GM23338 (cell line): ENCODE measurements at regions not wholly inside any gene's neighbourhood (a gene's known extent, or its start where the extent isn't known, plus 50 kb on each side); places are given as distances from the start of the nearest gene placed in this dataset.

Experiments
- ATAC-seq: fragments of 200-7000 bp; cut with Tn5 transposase; 3 replicates; pipeline ENCODE4 v1.9.1; 2020
- DNase-seq: peaks from one replicate; pipeline ENCODE4 v3.0.0-alpha.2; 2015; ENCODE audit warnings: low spot score
- H2AFZ ChIP-seq: fragments of 200-600 bp; sonication (generic); 2 replicates; pipeline ENCODE4 v1.8.0; 2016; ENCODE audit warnings: antibody characterized with exemption, mild to moderate bottlenecking, moderate library complexity
- H3F3A ChIP-seq: fragments of 200-600 bp; sonication (generic); replicated peaks from 2 replicates; pipeline ENCODE4 v1.8.0; 2017; ENCODE audit warnings: antibody characterized with exemption, mixed run types, low read depth
- H3K27ac ChIP-seq: fragments of 200-600 bp; sonication (generic); 2 replicates; pipeline ENCODE4 v1.6.1; 2016; ENCODE audit warnings: low read depth
- H3K27me3 ChIP-seq: fragments of 200-600 bp; sonication (generic); 2 replicates; pipeline ENCODE4 v1.8.0; 2016; ENCODE audit warnings: mild to moderate bottlenecking, mixed run types, moderate library complexity; ENCODE audit not compliant: insufficient read depth
- H3K36me3 ChIP-seq: fragments of 200-600 bp; sonication (generic); 2 replicates; pipeline ENCODE4 v1.8.0; 2016; ENCODE audit warnings: mild to moderate bottlenecking; ENCODE audit not compliant: insufficient read depth
- H3K4me1 ChIP-seq: fragments of 200-600 bp; sonication (generic); 2 replicates; pipeline ENCODE4 v1.8.0; 2016; ENCODE audit warnings: mild to moderate bottlenecking, moderate library complexity; ENCODE audit not compliant: insufficient read depth
- H3K4me2 ChIP-seq: fragments of 200-600 bp; sonication (generic); 2 replicates; pipeline ENCODE4 v1.7.1; 2017; ENCODE audit warnings: mixed run types
- H3K4me3 ChIP-seq: fragments of 200-600 bp; sonication (generic); 2 replicates; pipeline ENCODE4 v1.6.1; 2016; ENCODE audit warnings: mixed run types
- H3K79me2 ChIP-seq: fragments of 200-600 bp; sonication (generic); replicated peaks from 2 replicates; pipeline ENCODE4 v1.8.0; 2017; ENCODE audit warnings: mild to moderate bottlenecking; ENCODE audit not compliant: insufficient read depth
- H3K9me2 ChIP-seq: fragments of 200-600 bp; sonication (generic); 2 replicates; pipeline ENCODE4 v1.8.0; 2017; ENCODE audit not compliant: insufficient read depth
- H4K20me1 ChIP-seq: fragments of 200-600 bp; sonication (generic); replicated peaks from 2 replicates; pipeline ENCODE4 v1.8.0; 2017; ENCODE audit warnings: mild to moderate bottlenecking; ENCODE audit not compliant: insufficient read depth
- H3K27ac Mint-ChIP-seq: 2 replicates; pipeline ENCODE4 v1.8.0; 2020; ENCODE audit warnings: inconsistent platforms, mild to moderate bottlenecking, moderate library complexity, mixed read lengths
- H3K27me3 Mint-ChIP-seq: 3 replicates; pipeline ENCODE4 v1.8.0; 2022; ENCODE audit warnings: low read depth, mild to moderate bottlenecking, moderate library complexity, mixed read lengths, inconsistent platforms; ENCODE audit not compliant: insufficient read depth, poor library complexity
- H3K36me3 Mint-ChIP-seq: 3 replicates; pipeline ENCODE4 v1.8.0; 2021; ENCODE audit warnings: low read depth, mild to moderate bottlenecking, inconsistent platforms, moderate library complexity, mixed read lengths
- H3K4me1 Mint-ChIP-seq: 3 replicates; pipeline ENCODE4 v1.8.0; 2020; ENCODE audit warnings: mild to moderate bottlenecking, inconsistent platforms, mixed read lengths
- H3K4me3 Mint-ChIP-seq: 3 replicates; pipeline ENCODE4 v1.8.0; 2021; ENCODE audit warnings: moderate library complexity, mild to moderate bottlenecking, inconsistent platforms, mixed read lengths
- H3K9me3 Mint-ChIP-seq: 3 replicates; pipeline ENCODE4 v1.8.0; 2020; ENCODE audit warnings: moderate library complexity, mild to moderate bottlenecking, inconsistent platforms, mixed read lengths
- CREB1 ChIP-seq: fragments of 250-450 bp; sonication (Bioruptor Pico); IDR thresholded peaks from 2 replicates; pipeline ENCODE4 v1.5.0; 2020; ENCODE audit warnings: low read depth, mild to moderate bottlenecking, moderate library complexity
- CTCF ChIP-seq, 2 experiments: fragments of 200-600 bp in 1 of 2; sonication (generic) in 1 of 2; conservative IDR thresholded peaks; 2 replicates each; pipeline versions ENCODE4 v1.5.1 to v1.6.1; 2016 to 2017; ENCODE audit warnings: antibody characterized with exemption in 2 of 2, low read depth in 2 of 2, mild to moderate bottlenecking in 2 of 2, moderate library complexity in 1 of 2
- ETS1 ChIP-seq: IDR thresholded peaks from 2 replicates; pipeline ENCODE4 v1.6.1; 2016; ENCODE audit warnings: antibody characterized with exemption
- EZH2 ChIP-seq: fragments of 200-600 bp; sonication (generic); IDR thresholded peaks from one replicate; pipeline ENCODE4 v1.8.0; 2017; ENCODE audit warnings: antibody characterized with exemption, mild to moderate bottlenecking, low read depth; ENCODE audit not compliant: unreplicated experiment
- EZH2phosphoT487 ChIP-seq: fragments of 200-600 bp; sonication (generic); IDR thresholded peaks from one replicate; pipeline ENCODE4 v1.8.1; 2018; ENCODE audit warnings: antibody characterized with exemption; ENCODE audit not compliant: unreplicated experiment
- JUNB ChIP-seq: IDR thresholded peaks from one replicate; pipeline ENCODE4 v1.6.1; 2016; ENCODE audit warnings: antibody characterized with exemption; ENCODE audit not compliant: unreplicated experiment
- NANOG ChIP-seq: IDR thresholded peaks from 2 replicates; pipeline ENCODE4 v1.6.1; 2016; ENCODE audit warnings: antibody characterized with exemption, borderline replicate concordance
- POLR2AphosphoS5 ChIP-seq: IDR thresholded peaks from 2 replicates; pipeline ENCODE4 v1.6.1; 2016; ENCODE audit warnings: antibody characterized with exemption, low read depth
- REST ChIP-seq: IDR thresholded peaks from one replicate; pipeline ENCODE4 v1.6.1; 2018; ENCODE audit warnings: antibody characterized with exemption; ENCODE audit not compliant: unreplicated experiment
- STAT1 ChIP-seq: IDR thresholded peaks from one replicate; pipeline ENCODE4 v1.6.1; 2016; ENCODE audit warnings: antibody characterized with exemption; ENCODE audit not compliant: unreplicated experiment
- ZNF114 ChIP-seq: fragments of 250-450 bp; sonication (Bioruptor Pico); IDR thresholded peaks from 2 replicates; pipeline ENCODE4 v1.5.0; 2020; ENCODE audit warnings: mild to moderate bottlenecking, moderate library complexity
- ZNF331 ChIP-seq: fragments of 250-450 bp; sonication (Bioruptor Pico); IDR thresholded peaks from 2 replicates; pipeline ENCODE4 v1.5.0; 2020; ENCODE audit warnings: low read depth, mild to moderate bottlenecking, moderate library complexity
- ZNF462 ChIP-seq: fragments of 250-450 bp; sonication (Bioruptor Pico); IDR thresholded peaks from 2 replicates; pipeline ENCODE4 v1.5.0; 2020; ENCODE audit warnings: mild to moderate bottlenecking, moderate library complexity

GRCh38 chr7:106602062-106602461 lies 58.9 kb downstream of the CCDC71L start:
- Mint-ChIP-seq H3K4me3 (no peak overlapping the region), H3K27ac (no peak overlapping the region), H3K4me1 (no peaks in the 10 kb centered on the region), H3K27me3 (no peaks in the 10 kb centered on the region), H3K9me3 (no peaks in the 10 kb centered on the region), H3K36me3 (no peaks in the 10 kb centered on the region)
- Histone ChIP-seq H3K79me2 (no peaks in the 10 kb centered on the region), H3K4me1 (peaks cover 9% of the 10 kb centered on the region), H3K4me2 (no peak overlapping the region), H2AFZ (peak overlapping the region; percentile 57; the same call in 1 of the 2 replicates), H3K27ac (no peak overlapping the region), H3F3A (no peaks in the 10 kb centered on the region), H3K4me3 (no peak overlapping the region), H3K36me3 (no peaks in the 10 kb centered on the region), H3K27me3 (no peaks in the 10 kb centered on the region), H4K20me1 (no peaks in the 10 kb centered on the region), H3K9me2 (peaks cover 14% of the 10 kb centered on the region)
- ATAC-seq = no peak
- TF ChIP-seq POLR2AphosphoS5 (no peak), ZNF331 (CRISPR knock-in tag) (no peak), CTCF (conservative IDR thresholded peaks at IDR 0.05; ENCODE audit: low read depth in 2 of 2) (no peak), REST (no peak), NANOG (no peak), ZNF462 (CRISPR knock-in tag) (no peak), EZH2phosphoT487 (no peak), ZNF114 (CRISPR knock-in tag) (no peak), ETS1 (no peak), STAT1 (no peak), EZH2 (no peak), CREB1 (no peak), JUNB (no peak)
- no peak for DNase-seq
